GM21447 (cell line): ENCODE measurements at regions not wholly inside any gene's neighbourhood (a gene's known extent, or its start where the extent isn't known, plus 50 kb on each side); places are given as distances from the start of the nearest gene placed in this dataset.
A peak's percentile ranks its signal among the peaks of the same experiment; 100 is the strongest.

Source experiments
- ATAC-seq: cut with Tn5 transposase; IDR thresholded peaks from one replicate; pipeline ENCODE4 v1.9.1; 2021; ENCODE audit not compliant: unreplicated experiment

DNA sequence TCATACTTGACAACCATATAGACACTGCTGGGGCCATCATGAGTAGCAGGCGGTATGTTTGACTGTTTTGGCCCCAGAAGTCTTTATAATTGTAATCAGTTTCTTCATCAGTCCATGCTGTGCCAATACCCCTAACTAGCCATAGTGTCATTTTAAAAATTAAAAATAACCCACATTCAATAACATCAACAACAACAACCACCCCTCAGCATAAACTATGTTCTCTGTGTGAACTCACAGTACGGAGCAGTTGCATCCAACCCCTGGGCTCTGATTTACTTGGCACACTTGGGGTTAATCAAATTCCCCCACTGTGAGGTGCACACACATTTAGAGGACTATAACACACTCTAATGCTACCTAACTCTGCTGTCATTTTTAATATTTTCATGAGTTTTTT lies 553.7 kb downstream of the USP25 start:
- no peak for ATAC-seq

- no peak for ATAC-seq
Observed at GRCh38 chr21:16285605-16286126, 555.9 kb downstream of the USP25 start.

GRCh38 chr21:16287046-16287445 lies 557.3 kb downstream of the USP25 start:
- ATAC-seq, result no peak

- ATAC-seq, result no peak
Observed at GRCh38 chr21:16291296-16291695, 561.5 kb downstream of the USP25 start.

GRCh38 chr21:16294128-16294527 lies 564.3 kb downstream of the USP25 start:
- ATAC-seq, result no peak

DNA sequence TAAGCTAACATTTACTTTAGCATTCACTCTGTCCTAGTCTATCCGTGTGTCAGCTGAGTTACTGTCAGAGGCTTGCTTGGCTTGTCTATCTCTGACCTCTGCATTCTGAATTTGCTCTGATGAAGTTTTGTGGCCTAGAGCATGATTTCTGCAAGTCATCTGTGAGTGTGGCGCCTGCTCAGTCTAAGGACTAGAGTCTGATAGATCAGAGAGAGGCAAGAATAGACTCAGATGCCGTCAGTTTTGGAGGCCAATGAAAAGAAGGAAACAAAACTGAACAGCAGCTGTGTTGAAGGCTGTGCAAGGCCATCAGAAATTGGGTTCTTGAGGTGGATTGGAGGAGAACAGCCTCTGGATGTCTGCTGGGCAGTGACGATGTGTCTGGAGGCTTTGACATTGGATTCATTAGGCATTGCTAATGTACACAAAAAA lies 573.1 kb downstream of the USP25 start:
- ATAC-seq, result no peak

DNA sequence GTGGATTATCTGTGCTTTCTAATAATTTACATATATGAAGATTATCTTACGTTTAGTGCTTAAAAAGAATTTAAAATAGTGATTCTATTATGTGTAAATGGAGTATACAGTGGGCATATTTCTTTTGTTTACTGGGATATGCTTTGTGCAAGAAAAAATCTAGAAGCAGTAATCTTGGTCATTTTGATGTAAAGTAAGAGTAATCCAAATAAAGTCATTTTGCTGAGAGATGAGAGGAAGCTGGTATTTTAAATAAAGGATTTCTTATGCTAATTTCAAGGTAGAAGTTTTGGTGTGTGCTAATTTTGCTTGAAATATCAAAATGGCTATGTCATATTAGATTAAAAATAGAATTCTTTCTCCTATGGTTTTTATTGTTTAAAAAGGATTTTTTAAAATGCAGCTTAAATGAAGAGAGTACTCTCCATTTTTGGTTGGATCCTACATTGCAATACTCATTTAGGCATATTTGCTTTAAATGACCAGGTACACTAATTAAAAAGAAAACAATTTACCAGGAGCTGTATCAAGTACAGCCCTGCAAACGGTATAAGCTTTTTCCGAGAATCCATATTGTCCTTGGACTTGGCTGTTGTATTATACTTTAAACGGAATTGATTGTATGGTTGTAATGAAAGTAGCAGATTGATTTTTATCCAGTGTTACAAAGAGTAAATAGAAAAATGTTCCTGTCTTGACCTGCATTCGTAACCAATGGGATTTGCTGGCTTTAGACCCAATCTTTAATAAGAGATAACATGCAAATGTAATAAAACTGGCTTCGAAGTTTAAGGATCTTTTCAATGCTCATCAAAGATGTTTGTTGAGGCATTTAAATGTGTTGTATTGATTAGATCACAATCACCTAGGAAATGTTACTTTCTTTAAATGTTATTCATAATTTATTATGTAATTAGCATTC lies 574.7 kb downstream of the USP25 start:
- no peak for ATAC-seq

DNA sequence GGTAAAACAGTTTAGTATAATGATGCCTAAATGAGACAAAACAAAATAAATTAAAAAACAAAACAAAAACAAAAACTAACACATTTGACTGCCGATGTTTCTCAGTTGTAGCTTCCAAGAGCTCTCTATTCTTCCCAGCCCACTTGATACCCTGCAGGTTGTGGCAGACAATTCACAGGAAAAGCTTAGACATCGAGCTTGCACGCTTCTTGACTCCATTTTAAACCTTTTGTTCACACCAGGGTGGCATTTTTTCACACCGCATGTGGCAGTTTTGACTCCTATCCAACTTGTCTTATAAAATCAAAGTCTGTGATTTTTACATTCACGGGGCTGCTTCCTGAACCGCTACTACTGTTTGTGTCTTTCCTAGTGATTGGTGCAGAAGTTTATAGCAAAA lies 575.9 kb downstream of the USP25 start:
- ATAC-seq, result no peak

DNA sequence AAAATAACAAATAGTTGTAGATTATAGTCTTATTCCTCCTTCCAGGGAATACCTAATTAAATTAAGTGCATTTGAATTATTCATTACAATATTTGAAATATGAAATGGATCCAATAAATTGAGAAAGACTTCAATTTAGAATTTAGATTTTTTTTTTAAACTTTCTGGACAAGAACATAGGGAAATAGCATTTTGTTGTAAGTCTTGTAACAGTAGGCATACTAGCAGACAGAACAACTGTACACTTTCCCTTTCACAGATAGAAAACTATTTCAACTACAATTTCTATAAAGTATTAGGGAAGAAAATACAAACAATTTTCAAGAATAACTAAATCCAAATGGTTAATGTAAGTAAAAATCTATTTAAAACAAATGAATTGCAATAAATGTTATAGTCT lies 577.5 kb downstream of the USP25 start:
- no peak for ATAC-seq

- peak; percentile 57 for ATAC-seq
Observed at GRCh38 chr21:16308269-16308668, 578.5 kb downstream of the USP25 start.

GRCh38 chr21:16309250-16309971 lies 579.6 kb downstream of the USP25 start:
- ATAC-seq, result no peak

GRCh38 chr21:16310176-16310575 lies 580.4 kb downstream of the USP25 start:
- no peak for ATAC-seq

DNA sequence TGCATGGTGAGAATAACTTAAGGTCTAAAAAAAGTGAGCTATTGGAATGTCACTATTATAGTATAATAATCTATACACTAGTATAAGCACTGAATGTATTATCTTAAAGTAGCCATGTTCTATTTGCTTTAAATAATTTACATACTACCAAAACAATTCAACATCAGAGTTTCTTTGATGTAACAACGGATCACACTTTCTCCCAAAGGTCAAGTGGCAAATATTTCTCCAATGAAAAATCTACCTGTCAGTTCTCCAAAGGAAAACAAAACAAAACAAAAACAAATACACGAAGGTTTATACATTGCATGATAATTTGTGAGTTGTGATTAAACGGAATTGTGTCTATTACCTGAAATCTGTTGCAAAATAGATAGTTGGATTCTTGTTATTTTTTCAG lies 581.4 kb downstream of the USP25 start:
- no peak for ATAC-seq

DNA sequence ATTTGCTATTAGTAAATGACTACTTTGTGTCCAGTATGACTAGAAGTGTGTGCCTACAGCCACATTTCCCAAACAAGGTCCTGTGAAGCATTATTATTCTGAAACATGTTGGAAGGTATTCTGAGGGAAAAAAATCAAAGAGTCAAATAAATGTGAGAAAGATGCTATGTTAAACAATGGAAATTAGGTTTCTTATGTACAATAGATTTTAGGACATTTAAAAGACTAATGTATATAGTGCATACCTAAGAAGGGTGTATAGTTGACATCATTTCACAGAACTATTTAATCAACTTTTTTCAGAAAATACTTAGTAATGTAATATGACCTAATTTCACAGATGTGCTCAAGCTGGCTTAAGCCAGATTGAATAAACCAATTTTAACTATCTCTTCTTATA lies 582.5 kb downstream of the USP25 start:
- ATAC-seq, result no peak

- no peak for ATAC-seq
Observed at GRCh38 chr21:16315223-16315622, 585.4 kb downstream of the USP25 start.

GRCh38 chr21:16318651-16319300 lies 589.0 kb downstream of the USP25 start:
- ATAC-seq, result no peak

DNA sequence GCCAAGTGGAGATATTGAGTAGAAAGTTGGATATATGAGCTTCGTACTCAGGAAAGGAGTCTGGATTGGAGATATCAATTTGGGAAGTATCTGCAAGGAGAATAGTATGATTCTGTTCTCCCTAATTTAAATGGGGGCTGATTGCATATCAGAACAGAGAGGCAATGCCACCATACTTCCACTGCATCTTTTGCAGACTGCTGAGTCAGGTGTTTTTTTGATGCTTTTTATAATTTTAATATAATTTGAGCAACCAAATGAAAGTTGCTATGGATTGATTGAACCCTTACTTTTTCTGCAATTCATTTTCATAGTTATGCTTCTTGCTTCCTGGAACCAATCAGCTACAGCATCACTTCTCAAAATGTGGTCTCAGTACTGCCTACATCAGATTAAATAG lies 590.3 kb downstream of the USP25 start:
- ATAC-seq, result no peak

DNA sequence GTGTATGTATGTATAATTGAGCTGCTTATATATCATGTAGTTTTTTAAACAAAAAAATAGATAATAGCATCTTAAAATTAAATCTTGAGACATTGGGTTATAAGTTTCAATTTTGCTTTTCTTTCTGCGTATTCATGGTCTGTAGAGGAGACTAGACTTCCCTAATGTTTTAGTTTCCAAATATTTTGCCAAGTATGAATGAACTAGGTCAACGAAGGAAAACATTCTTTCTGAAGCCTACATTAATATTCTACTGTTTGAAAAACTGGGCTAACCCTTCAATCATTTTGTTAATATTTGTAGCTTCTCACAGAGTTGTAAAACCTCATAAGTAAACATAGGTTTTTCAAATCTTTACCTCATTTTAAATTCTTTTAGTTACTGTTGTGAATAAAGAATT lies 592.7 kb downstream of the USP25 start:
- ATAC-seq, result no peak

- no peak for ATAC-seq
Observed at GRCh38 chr21:16323596-16323995, 593.8 kb downstream of the USP25 start.

DNA sequence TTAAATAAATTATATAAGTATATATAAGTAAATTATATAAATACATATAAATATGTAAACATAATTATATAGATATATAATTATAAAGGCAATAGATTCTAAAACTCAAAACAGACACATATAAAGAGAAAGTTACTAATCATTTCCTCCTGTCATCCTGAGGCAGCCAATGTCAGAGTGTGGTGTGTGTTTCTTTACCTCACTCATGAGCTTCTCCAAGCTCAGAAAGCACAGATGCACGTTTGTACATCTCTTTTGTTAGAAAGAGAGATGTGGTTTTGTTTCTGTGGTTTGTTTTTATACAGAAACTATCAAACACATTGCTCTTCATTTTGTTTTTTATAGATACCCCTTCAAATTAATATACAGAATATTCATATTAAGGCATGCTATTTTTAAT lies 594.8 kb downstream of the USP25 start:
- no peak for ATAC-seq

GRCh38 chr21:16330082-16330907 lies 600.5 kb downstream of the USP25 start:
- peak; percentile 84 for ATAC-seq
